Loucy (cell line): ENCODE measurements at regions not wholly inside any gene's neighbourhood (a gene's known extent, or its start where the extent isn't known, plus 50 kb on each side); places are given as distances from the start of the nearest gene placed in this dataset.

Experiments used
- H2AFZ ChIP-seq: fragments of 200-600 bp; sonication (generic); 2 replicates; pipeline ENCODE4 v1.6.0; 2016; ENCODE audit warnings: antibody characterized with exemption, mild to moderate bottlenecking, low read length, moderate library complexity
- H3F3A ChIP-seq: fragments of 200-600 bp; 2 replicates; pipeline ENCODE4 v1.6.0; 2016; ENCODE audit warnings: antibody characterized with exemption, low read depth, mild to moderate bottlenecking
- H3K27me3 ChIP-seq: fragments of 200-600 bp; sonication (generic); 2 replicates; pipeline ENCODE4 v1.6.1; 2014; ENCODE audit warnings: low read length, mild to moderate bottlenecking; ENCODE audit not compliant: insufficient read depth, poor library complexity, severe bottlenecking
- H3K36me3 ChIP-seq: fragments of 200-600 bp; sonication (generic); 2 replicates; pipeline ENCODE4 v1.6.1; 2016; ENCODE audit warnings: low read length; ENCODE audit not compliant: insufficient read depth
- H3K4me1 ChIP-seq: fragments of 200-600 bp; sonication (generic); 2 replicates; pipeline ENCODE4 v1.5.1; 2014; ENCODE audit warnings: low read length, mild to moderate bottlenecking; ENCODE audit not compliant: insufficient read depth, poor library complexity, severe bottlenecking
- H3K4me2 ChIP-seq: fragments of 200-600 bp; sonication (generic); 2 replicates; pipeline ENCODE4 v1.6.0; 2014; ENCODE audit warnings: antibody characterized with exemption, low read length, low read depth, mild to moderate bottlenecking; ENCODE audit not compliant: poor library complexity, severe bottlenecking
- H3K4me3 ChIP-seq: fragments of 200-600 bp; sonication (generic); 2 replicates; pipeline ENCODE4 v1.5.1; 2014; ENCODE audit warnings: low read length, mild to moderate bottlenecking, mixed read lengths; ENCODE audit not compliant: poor library complexity, severe bottlenecking
- H3K79me2 ChIP-seq: fragments of 200-600 bp; sonication (generic); 2 replicates; pipeline ENCODE4 v1.6.1; 2014; ENCODE audit warnings: low read length; ENCODE audit not compliant: insufficient read depth
- H3K9ac ChIP-seq: fragments of 200-600 bp; sonication (generic); 2 replicates; pipeline ENCODE4 v1.6.0; 2014; ENCODE audit warnings: mild to moderate bottlenecking, low read depth, low read length, moderate library complexity; ENCODE audit not compliant: poor library complexity, severe bottlenecking
- H3K9me2 ChIP-seq: fragments of 200-600 bp; sonication (generic); replicated peaks from 2 replicates; pipeline ENCODE4 v1.6.1; 2016; ENCODE audit warnings: low read depth, low read length, mixed read lengths
- H3K9me3 ChIP-seq: fragments of 200-600 bp; sonication (generic); 2 replicates; pipeline ENCODE4 v1.6.1; 2014; ENCODE audit warnings: mild to moderate bottlenecking, antibody characterized with exemption, low read length, low read depth; ENCODE audit not compliant: insufficient read depth
- H4K20me1 ChIP-seq: fragments of 200-600 bp; sonication (generic); 2 replicates; pipeline ENCODE4 v1.6.0; 2014; ENCODE audit warnings: antibody characterized with exemption, low read length, mild to moderate bottlenecking; ENCODE audit not compliant: insufficient read depth, poor library complexity, severe bottlenecking
- EZH2phosphoT487 ChIP-seq: fragments of 200-600 bp; IDR thresholded peaks from 2 replicates; pipeline ENCODE4 v1.6.1; 2018; ENCODE audit warnings: antibody characterized with exemption, mild to moderate bottlenecking, moderate library complexity, borderline replicate concordance
- TF ChIP-seq, protein P1 (sequence below): fragments of 200-600 bp; sonication (generic); conservative IDR thresholded peaks from 2 replicates; pipeline ENCODE4 v1.5.1; 2014; ENCODE audit warnings: mild to moderate bottlenecking, antibody characterized with exemption, low read length

DNA sequence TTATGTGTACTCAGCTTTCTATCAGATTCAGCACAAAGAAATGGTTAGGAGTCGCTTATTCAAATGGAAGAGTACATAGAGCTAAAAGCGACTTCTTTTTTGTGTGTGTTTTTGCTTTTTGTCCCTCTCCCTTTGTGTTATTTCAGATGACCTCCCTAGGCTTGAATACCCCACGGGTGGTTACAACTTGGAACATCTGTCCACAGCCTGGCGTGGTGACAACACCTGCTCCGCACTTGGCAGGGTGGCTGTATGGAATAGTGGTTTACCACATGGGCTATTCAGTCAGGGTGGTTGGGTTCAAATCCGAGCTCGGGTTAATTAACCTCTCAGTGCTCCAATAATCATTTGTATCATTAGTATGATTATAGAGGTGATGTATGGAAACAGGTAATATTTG, 151.6 kb upstream of the FREM2 start:
- Histone ChIP-seq H3K36me3 (no peaks in the 10 kb centered on the region), H4K20me1 (no peaks in the 10 kb centered on the region), H2AFZ (no peak overlapping the region), H3K9ac (no peak overlapping the region), H3K4me2 (no peak overlapping the region), H3K9me2 (no peaks in the 10 kb centered on the region), H3K9me3 (no peaks in the 10 kb centered on the region), H3K4me3 (no peak overlapping the region), H3K27me3 (no peaks in the 10 kb centered on the region), H3K4me1 (no peaks in the 10 kb centered on the region), H3F3A (no peaks in the 10 kb centered on the region), H3K79me2 (no peaks in the 10 kb centered on the region)
- TF ChIP-seq, protein P1, sequence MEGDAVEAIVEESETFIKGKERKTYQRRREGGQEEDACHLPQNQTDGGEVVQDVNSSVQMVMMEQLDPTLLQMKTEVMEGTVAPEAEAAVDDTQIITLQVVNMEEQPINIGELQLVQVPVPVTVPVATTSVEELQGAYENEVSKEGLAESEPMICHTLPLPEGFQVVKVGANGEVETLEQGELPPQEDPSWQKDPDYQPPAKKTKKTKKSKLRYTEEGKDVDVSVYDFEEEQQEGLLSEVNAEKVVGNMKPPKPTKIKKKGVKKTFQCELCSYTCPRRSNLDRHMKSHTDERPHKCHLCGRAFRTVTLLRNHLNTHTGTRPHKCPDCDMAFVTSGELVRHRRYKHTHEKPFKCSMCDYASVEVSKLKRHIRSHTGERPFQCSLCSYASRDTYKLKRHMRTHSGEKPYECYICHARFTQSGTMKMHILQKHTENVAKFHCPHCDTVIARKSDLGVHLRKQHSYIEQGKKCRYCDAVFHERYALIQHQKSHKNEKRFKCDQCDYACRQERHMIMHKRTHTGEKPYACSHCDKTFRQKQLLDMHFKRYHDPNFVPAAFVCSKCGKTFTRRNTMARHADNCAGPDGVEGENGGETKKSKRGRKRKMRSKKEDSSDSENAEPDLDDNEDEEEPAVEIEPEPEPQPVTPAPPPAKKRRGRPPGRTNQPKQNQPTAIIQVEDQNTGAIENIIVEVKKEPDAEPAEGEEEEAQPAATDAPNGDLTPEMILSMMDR, result no peak
- no peak for TF ChIP-seq EZH2phosphoT487

DNA sequence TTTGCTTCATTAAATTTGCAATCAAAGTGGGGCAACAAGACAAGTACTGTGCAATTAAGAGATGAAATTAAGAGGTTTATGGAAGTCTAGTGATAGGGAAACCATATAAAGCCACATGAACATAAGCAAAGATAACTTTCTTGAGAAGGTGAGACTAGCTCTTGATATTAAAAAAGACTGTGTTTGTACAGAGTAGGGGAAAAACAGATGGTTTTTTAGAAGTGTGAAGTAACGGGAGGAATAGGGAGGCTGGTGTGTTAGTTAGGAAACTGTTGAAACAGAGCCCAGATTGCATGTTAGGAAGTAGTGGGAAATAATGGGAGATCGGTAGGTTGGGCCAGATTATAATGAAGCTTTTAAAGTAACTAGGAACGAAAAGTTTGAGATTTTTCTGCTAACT, 149.8 kb upstream of the FREM2 start:
- no peaks in the 10 kb centered on the region for H4K20me1 ChIP-seq
- H2AFZ ChIP-seq, result no peak overlapping the region
- H3K4me2 ChIP-seq, result no peak overlapping the region
- H3K9me3 ChIP-seq, result no peaks in the 10 kb centered on the region
- H3K79me2 ChIP-seq, result no peaks in the 10 kb centered on the region
- H3F3A ChIP-seq, result no peaks in the 10 kb centered on the region
- no peaks in the 10 kb centered on the region for H3K4me1 ChIP-seq
- no peak overlapping the region for H3K9ac ChIP-seq
- H3K4me3 ChIP-seq, result no peak overlapping the region
- no peaks in the 10 kb centered on the region for H3K36me3 ChIP-seq
- no peaks in the 10 kb centered on the region for H3K27me3 ChIP-seq
- TF ChIP-seq EZH2phosphoT487, result no peak
- TF ChIP-seq, protein P1, result no peak
- no peaks in the 10 kb centered on the region for H3K9me2 ChIP-seq

- Histone ChIP-seq H3K4me2 (no peak overlapping the region), H3K9me2 (no peaks in the 10 kb centered on the region), H3K9ac (no peak overlapping the region), H4K20me1 (no peaks in the 10 kb centered on the region), H3K4me3 (no peak overlapping the region), H3F3A (no peaks in the 10 kb centered on the region), H2AFZ (no peak overlapping the region), H3K79me2 (no peaks in the 10 kb centered on the region), H3K4me1 (no peaks in the 10 kb centered on the region), H3K27me3 (no peaks in the 10 kb centered on the region), H3K36me3 (no peaks in the 10 kb centered on the region), H3K9me3 (no peaks in the 10 kb centered on the region)
- TF ChIP-seq, protein P1, result no peak
- TF ChIP-seq EZH2phosphoT487, result no peak
Measured at GRCh38 chr13:38538422-38538821, 148.5 kb upstream of the FREM2 start.
